HepG2 (cell line): ENCODE measurements at regions not wholly inside any gene's neighbourhood (a gene's known extent, or its start where the extent isn't known, plus 50 kb on each side); places are given as distances from the start of the nearest gene placed in this dataset.

ENCODE experiments used
- ATAC-seq: fragments of 200-7000 bp; cut with Tn5 transposase; 3 replicates; pipeline ENCODE4 v1.9.1; 2020; ENCODE audit warnings: mild to moderate bottlenecking, moderate library complexity
- BruUV-seq: library from RNA; stranded (reverse); fragments of 400-500 nt; replicated peaks from 2 replicates; lab custom pipeline; 2021; lab: Mats Ljungman, UMichigan
- CTCF ChIA-PET: fragments of 300-600 bp; formaldehyde crosslinking; extraction: SDS; loops from one replicate; lab custom pipeline; 2021; ENCODE audit warnings: low total read pairs, inconsistent platforms, low intra/inter-chr PET ratio; lab: Yijun Ruan, JAX
- POLR2A ChIA-PET: fragments of 350-600 bp; sonication (Branson Sonifier 250); formaldehyde crosslinking; loops from one replicate; lab custom pipeline; 2020; ENCODE audit warnings: antibody characterized with exemption, inconsistent platforms; lab: Yijun Ruan, JAX
- DNase-seq: peaks from one replicate; pipeline ENCODE4 v3.0.0-alpha.2; 2015; ENCODE audit warnings: low spot score
- FAIRE-seq: peaks from 3 replicates; lab custom pipeline; 2011; peaks lifted over from hg19 to GRCh38; lab: Jason Lieb, UNC
- H2AFZ ChIP-seq: one replicate; pipeline ENCODE4 v1.6.1; 2011; ENCODE audit warnings: low read length, inconsistent platforms
- H3K27ac ChIP-seq: fragments of 300-600 bp; 3 replicates; pipeline ENCODE4 v1.8.0; 2011; ENCODE audit warnings: mixed run types, mild to moderate bottlenecking, mixed read lengths, low read length, inconsistent platforms; ENCODE audit not compliant: insufficient read depth; ENCODE audit errors: extremely low read length
- H3K27me3 ChIP-seq, 2 experiments: fragments of 200-600 bp in 1 of 2; 2 replicates in 1 of 2; 3 replicates in 1 of 2; pipeline versions ENCODE4 v1.6.0 to v1.8.0; 2011; ENCODE audit warnings: low read length in 2 of 2, mild to moderate bottlenecking in 2 of 2, moderate library complexity in 2 of 2, inconsistent platforms in 1 of 2; ENCODE audit not compliant: insufficient read depth in 2 of 2, control insufficient read depth in 1 of 2
- H3K36me3 ChIP-seq, 2 experiments: fragments of 200-600 bp in 1 of 2; replicated peaks in 1 of 2; 2 replicates in 1 of 2; 3 replicates in 1 of 2; pipeline versions ENCODE4 v1.5.1 to v1.8.0; 2011; ENCODE audit warnings: low read length in 2 of 2, inconsistent platforms in 1 of 2; ENCODE audit not compliant: insufficient read depth in 2 of 2, control insufficient read depth in 1 of 2
- H3K4me1 ChIP-seq: 2 replicates; pipeline ENCODE4 v1.5.1; 2012; ENCODE audit warnings: low read length, inconsistent platforms; ENCODE audit not compliant: insufficient read depth
- H3K4me2 ChIP-seq: 2 replicates; pipeline ENCODE4 v1.6.0; 2011; ENCODE audit warnings: low read depth, low read length, inconsistent platforms
- H3K4me3 ChIP-seq, 3 experiments: fragments of 200-600 bp in 1 of 3; sonication (generic), shearing (Covaris generic) in 1 of 3; replicated peaks in 1 of 3; 2 replicates each; pipeline ENCODE4 v1.5.1; 2011 to 2016; ENCODE audit warnings: low read length in 3 of 3, inconsistent platforms in 2 of 3, low read depth in 2 of 3, mild to moderate bottlenecking in 2 of 3, control low read depth in 1 of 3, mixed read lengths in 1 of 3; ENCODE audit not compliant: insufficient read depth in 1 of 3
- H3K79me2 ChIP-seq: one replicate; pipeline ENCODE4 v1.6.1; 2011; ENCODE audit warnings: low read length, inconsistent platforms; ENCODE audit not compliant: insufficient read depth
- H3K9ac ChIP-seq: 2 replicates; pipeline ENCODE4 v1.6.0; 2011; ENCODE audit warnings: mild to moderate bottlenecking, low read depth, low read length, inconsistent platforms; ENCODE audit not compliant: insufficient read depth
- H3K9me3 ChIP-seq: 2 replicates; pipeline ENCODE4 v1.5.1; 2012; ENCODE audit warnings: mild to moderate bottlenecking, low read length
- H4K20me1 ChIP-seq: 2 replicates; pipeline ENCODE4 v1.6.0; 2011; ENCODE audit warnings: inconsistent platforms, mild to moderate bottlenecking, low read length, moderate library complexity; ENCODE audit not compliant: insufficient read depth
- MTA1 ChIP-seq: sonication (generic); formaldehyde crosslinking; IDR thresholded peaks from 2 replicates; pipeline ENCODE4 v1.4.0; 2020; ENCODE audit warnings: missing genetic modification reagents, mild to moderate bottlenecking, borderline replicate concordance
- REXO4 ChIP-seq: sonication (generic); formaldehyde crosslinking; IDR thresholded peaks from 2 replicates; pipeline ENCODE4 v1.8.0; 2022; ENCODE audit warnings: missing genetic modification reagents, mild to moderate bottlenecking, borderline replicate concordance
- ZFP90 ChIP-seq: sonication (generic); formaldehyde crosslinking; IDR thresholded peaks from 2 replicates; pipeline ENCODE4 v1.8.0; 2022; ENCODE audit warnings: missing genetic modification reagents, mild to moderate bottlenecking, inconsistent platforms, borderline replicate concordance
- WGBS: methylation state at CpG from one replicate; pipeline ENCODE4 v1.1.6; 2017; ENCODE audit warnings: low lambda C conversion rate; 5-methylcytosine and 5-hydroxymethylcytosine counted together
- in situ Hi-C: cut with HindIII; loops from 2 replicates; pipeline ENCODE4 v1.10.0; 2017; ENCODE audit warnings: low pct_unique_long_range_greater_than_20kb; ENCODE audit not compliant: extremely low pct_ligation_motif_present
- intact Hi-C: fragments of 100-400 bp; cut with micrococcal nuclease; formaldehyde crosslinking; loops from one replicate; pipeline ENCODE4 v1.10.0; 2022; ENCODE audit not compliant: unreplicated experiment
- TF ChIP-seq, protein P1 (sequence below): sonication (generic); formaldehyde crosslinking; conservative IDR thresholded peaks from 2 replicates; pipeline ENCODE4 v1.4.0; 2020; ENCODE audit warnings: mild to moderate bottlenecking, missing genetic modification reagents, moderate library complexity
- TF ChIP-seq, protein P2 (sequence below), 2 experiments: fragments of 450-650 bp in 1 of 2; sonication (generic) in 1 of 2; formaldehyde crosslinking in 1 of 2; IDR thresholded peaks; 2 replicates each; pipeline versions ENCODE4 v1.6.1 to v1.8.0; 2016 to 2022; ENCODE audit warnings: antibody characterized with exemption in 1 of 2, mild to moderate bottlenecking in 1 of 2, missing genetic modification reagents in 1 of 2

GRCh38 chr4:27577951-27578350 lies 717.3 kb downstream of the STIM2 start:
- Histone ChIP-seq H3K4me2 (no peak overlapping the region), H3K9me3 (peaks cover 21% of the 10 kb centered on the region), H3K79me2 (no peaks in the 10 kb centered on the region), H3K4me3 (no peak overlapping the region), H2AFZ (no peak overlapping the region), H3K36me3 (no peaks in the 10 kb centered on the region), H4K20me1 (no peaks in the 10 kb centered on the region), H3K27ac (no peak overlapping the region), H3K9ac (no peak overlapping the region), H3K4me1 (no peaks in the 10 kb centered on the region), H3K27me3 (no peaks in the 10 kb centered on the region)
- no peak for TF ChIP-seq REXO4
- no peak for TF ChIP-seq MTA1 (CRISPR knock-in tag)
- TF ChIP-seq, protein P1, sequence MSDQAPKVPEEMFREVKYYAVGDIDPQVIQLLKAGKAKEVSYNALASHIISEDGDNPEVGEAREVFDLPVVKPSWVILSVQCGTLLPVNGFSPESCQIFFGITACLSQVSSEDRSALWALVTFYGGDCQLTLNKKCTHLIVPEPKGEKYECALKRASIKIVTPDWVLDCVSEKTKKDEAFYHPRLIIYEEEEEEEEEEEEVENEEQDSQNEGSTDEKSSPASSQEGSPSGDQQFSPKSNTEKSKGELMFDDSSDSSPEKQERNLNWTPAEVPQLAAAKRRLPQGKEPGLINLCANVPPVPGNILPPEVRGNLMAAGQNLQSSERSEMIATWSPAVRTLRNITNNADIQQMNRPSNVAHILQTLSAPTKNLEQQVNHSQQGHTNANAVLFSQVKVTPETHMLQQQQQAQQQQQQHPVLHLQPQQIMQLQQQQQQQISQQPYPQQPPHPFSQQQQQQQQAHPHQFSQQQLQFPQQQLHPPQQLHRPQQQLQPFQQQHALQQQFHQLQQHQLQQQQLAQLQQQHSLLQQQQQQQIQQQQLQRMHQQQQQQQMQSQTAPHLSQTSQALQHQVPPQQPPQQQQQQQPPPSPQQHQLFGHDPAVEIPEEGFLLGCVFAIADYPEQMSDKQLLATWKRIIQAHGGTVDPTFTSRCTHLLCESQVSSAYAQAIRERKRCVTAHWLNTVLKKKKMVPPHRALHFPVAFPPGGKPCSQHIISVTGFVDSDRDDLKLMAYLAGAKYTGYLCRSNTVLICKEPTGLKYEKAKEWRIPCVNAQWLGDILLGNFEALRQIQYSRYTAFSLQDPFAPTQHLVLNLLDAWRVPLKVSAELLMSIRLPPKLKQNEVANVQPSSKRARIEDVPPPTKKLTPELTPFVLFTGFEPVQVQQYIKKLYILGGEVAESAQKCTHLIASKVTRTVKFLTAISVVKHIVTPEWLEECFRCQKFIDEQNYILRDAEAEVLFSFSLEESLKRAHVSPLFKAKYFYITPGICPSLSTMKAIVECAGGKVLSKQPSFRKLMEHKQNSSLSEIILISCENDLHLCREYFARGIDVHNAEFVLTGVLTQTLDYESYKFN, result no peak
- no peak for TF ChIP-seq ZFP90
- in situ Hi-C loops, result no loop called here
- DNase-seq, result no peak
- ATAC-seq, result no peak
- ChIA-PET POLR2A (no interaction called here), CTCF (no interaction called here)
- intact Hi-C loops, result no loop called here
- 51% methylated on average over 2 of the region's 2 CpGs for WGBS
- no TSS peak for BruUV-seq
- no peak for FAIRE-seq

- ATAC-seq (no peak), FAIRE-seq (no peak), DNase-seq (no peak)
- in situ Hi-C loops, result no loop called here
- Histone ChIP-seq H3K4me1 (no peaks in the 10 kb centered on the region), H4K20me1 (no peaks in the 10 kb centered on the region), H3K4me2 (no peak overlapping the region), H2AFZ (no peak overlapping the region), H3K9me3 (0 out of 2 replicates have a peak, but pooled peaks cover 3% of the 10 kb centered on the region), H3K27ac (no peak overlapping the region), H3K27me3 (no peaks in the 10 kb centered on the region; a peak in 1 of 5 replicates), H3K36me3 (no peaks in the 10 kb centered on the region), H3K4me3 (no peak overlapping the region), H3K9ac (no peak overlapping the region), H3K79me2 (no peaks in the 10 kb centered on the region)
- POLR2A ChIA-PET, result no interaction called here
- BruUV-seq, result no TSS peak
- CTCF ChIA-PET, result no interaction called here
- intact Hi-C loops, result no loop called here
- WGBS, result 7% methylated on average over 6 of the region's 6 CpGs
- TF ChIP-seq, protein P2, sequence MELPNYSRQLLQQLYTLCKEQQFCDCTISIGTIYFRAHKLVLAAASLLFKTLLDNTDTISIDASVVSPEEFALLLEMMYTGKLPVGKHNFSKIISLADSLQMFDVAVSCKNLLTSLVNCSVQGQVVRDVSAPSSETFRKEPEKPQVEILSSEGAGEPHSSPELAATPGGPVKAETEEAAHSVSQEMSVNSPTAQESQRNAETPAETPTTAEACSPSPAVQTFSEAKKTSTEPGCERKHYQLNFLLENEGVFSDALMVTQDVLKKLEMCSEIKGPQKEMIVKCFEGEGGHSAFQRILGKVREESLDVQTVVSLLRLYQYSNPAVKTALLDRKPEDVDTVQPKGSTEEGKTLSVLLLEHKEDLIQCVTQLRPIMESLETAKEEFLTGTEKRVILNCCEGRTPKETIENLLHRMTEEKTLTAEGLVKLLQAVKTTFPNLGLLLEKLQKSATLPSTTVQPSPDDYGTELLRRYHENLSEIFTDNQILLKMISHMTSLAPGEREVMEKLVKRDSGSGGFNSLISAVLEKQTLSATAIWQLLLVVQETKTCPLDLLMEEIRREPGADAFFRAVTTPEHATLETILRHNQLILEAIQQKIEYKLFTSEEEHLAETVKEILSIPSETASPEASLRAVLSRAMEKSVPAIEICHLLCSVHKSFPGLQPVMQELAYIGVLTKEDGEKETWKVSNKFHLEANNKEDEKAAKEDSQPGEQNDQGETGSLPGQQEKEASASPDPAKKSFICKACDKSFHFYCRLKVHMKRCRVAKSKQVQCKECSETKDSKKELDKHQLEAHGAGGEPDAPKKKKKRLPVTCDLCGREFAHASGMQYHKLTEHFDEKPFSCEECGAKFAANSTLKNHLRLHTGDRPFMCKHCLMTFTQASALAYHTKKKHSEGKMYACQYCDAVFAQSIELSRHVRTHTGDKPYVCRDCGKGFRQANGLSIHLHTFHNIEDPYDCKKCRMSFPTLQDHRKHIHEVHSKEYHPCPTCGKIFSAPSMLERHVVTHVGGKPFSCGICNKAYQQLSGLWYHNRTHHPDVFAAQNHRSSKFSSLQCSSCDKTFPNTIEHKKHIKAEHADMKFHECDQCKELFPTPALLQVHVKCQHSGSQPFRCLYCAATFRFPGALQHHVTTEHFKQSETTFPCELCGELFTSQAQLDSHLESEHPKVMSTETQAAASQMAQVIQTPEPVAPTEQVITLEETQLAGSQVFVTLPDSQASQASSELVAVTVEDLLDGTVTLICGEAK (IDR thresholded peaks at IDR 0.05), result no peak
- TF ChIP-seq, protein P2 (CRISPR knock-in tag; IDR thresholded peaks at IDR 0.05), result no peak
Observed at GRCh38 chr4:27592738-27593137, 732.1 kb downstream of the STIM2 start.
